AG04450 (cell line): ENCODE measurements at regions not wholly inside any gene's neighbourhood (a gene's known extent, or its start where the extent isn't known, plus 50 kb on each side); places are given as distances from the start of the nearest gene placed in this dataset.

Experiments used
- CTCF ChIA-PET: fragments of 300-600, 350-600 bp; formaldehyde crosslinking; extraction: SDS; loops from one replicate; lab custom pipeline; 2022; ENCODE audit warnings: antibody characterized with exemption, inconsistent platforms; lab: Charles Lee
- POLR2A ChIA-PET: fragments of 350-600 bp; formaldehyde crosslinking; extraction: SDS; loops from one replicate; lab custom pipeline; 2021; ENCODE audit warnings: antibody characterized with exemption, inconsistent platforms; lab: Yijun Ruan, JAX
- DNase-seq: peaks from one replicate; pipeline ENCODE4 v3.0.0-alpha.2; 2011; ENCODE audit warnings: low read depth, low spot score
- H3K27ac ChIP-seq: one replicate; pipeline ENCODE4 v1.5.1; 2012; ENCODE audit warnings: low read depth, low read length, control low read depth
- H3K27me3 ChIP-seq: one replicate; pipeline ENCODE4 v1.6.0; 2012; ENCODE audit warnings: low read length; ENCODE audit not compliant: control insufficient read depth, insufficient read depth
- H3K4me3 ChIP-seq: 2 replicates; pipeline ENCODE4 v1.5.1; 2011; ENCODE audit warnings: mild to moderate bottlenecking, low read depth, low read length, control low read depth
- H3K9me3 ChIP-seq: 2 replicates; pipeline ENCODE4 v1.5.1; 2012; ENCODE audit warnings: low read length; ENCODE audit not compliant: control insufficient read depth, insufficient read depth
- CTCF ChIP-seq: IDR thresholded peaks from 2 replicates; pipeline ENCODE4 v1.5.1; 2011; ENCODE audit warnings: low read depth, low read length, control low read depth, inconsistent platforms

- ChIA-PET POLR2A (no interaction called here), CTCF (no interaction called here)
- no peak for TF ChIP-seq CTCF
- H3K9me3 ChIP-seq, result peaks cover 2% of the 10 kb centered on the region
- H3K27ac ChIP-seq, result no peak overlapping the region
- no peak for DNase-seq
- H3K4me3 ChIP-seq, result no peak overlapping the region
- peaks cover 3% of the 10 kb centered on the region for H3K27me3 ChIP-seq
Measured at GRCh38 chr9:16312962-16313546, 557.4 kb downstream of the BNC2 start.

GRCh38 chr9:16314476-16314875 lies 556.0 kb downstream of the BNC2 start:
- TF ChIP-seq CTCF, result no peak
- Histone ChIP-seq H3K4me3 (no peak overlapping the region), H3K9me3 (peaks cover 10% of the 10 kb centered on the region), H3K27ac (no peak overlapping the region), H3K27me3 (no peaks in the 10 kb centered on the region)
- DNase-seq, result no peak
- ChIA-PET POLR2A (no interaction called here), CTCF (no interaction called here)

GRCh38 chr9:16315720-16316119 lies 554.8 kb downstream of the BNC2 start:
- Histone ChIP-seq H3K4me3 (no peak overlapping the region), H3K27ac (no peak overlapping the region), H3K9me3 (peaks cover 13% of the 10 kb centered on the region), H3K27me3 (no peaks in the 10 kb centered on the region)
- ChIA-PET POLR2A (no interaction called here), CTCF (no interaction called here)
- TF ChIP-seq CTCF, result no peak
- no peak for DNase-seq

GRCh38 chr9:16316456-16316855 lies 554.0 kb downstream of the BNC2 start:
- Histone ChIP-seq H3K27me3 (no peaks in the 10 kb centered on the region), H3K4me3 (no peak overlapping the region), H3K27ac (no peak overlapping the region), H3K9me3 (peaks cover 11% of the 10 kb centered on the region)
- POLR2A ChIA-PET, result no interaction called here
- CTCF ChIA-PET, result no interaction called here
- no peak for TF ChIP-seq CTCF
- no peak for DNase-seq

GRCh38 chr9:16316911-16317817 lies 553.3 kb downstream of the BNC2 start:
- H3K27ac ChIP-seq, result no peak overlapping the region
- CTCF ChIA-PET, result no interaction called here
- no peak for DNase-seq
- no peak for TF ChIP-seq CTCF
- no peaks in the 10 kb centered on the region for H3K27me3 ChIP-seq
- no peak overlapping the region for H3K4me3 ChIP-seq
- H3K9me3 ChIP-seq, result peaks cover 11% of the 10 kb centered on the region
- POLR2A ChIA-PET, result no interaction called here
